SK-N-MC (cell line): ENCODE measurements at regions not wholly inside any gene's neighbourhood (a gene's known extent, or its start where the extent isn't known, plus 50 kb on each side); places are given as distances from the start of the nearest gene placed in this dataset.

Experiments used
- EZH2 ChIP-seq: fragments of 200-600 bp; sonication (generic); IDR thresholded peaks from one replicate; pipeline ENCODE4 v1.6.1; 2017; ENCODE audit warnings: antibody characterized with exemption
- POLR2AphosphoS5 ChIP-seq: IDR thresholded peaks from 2 replicates; pipeline ENCODE4 v1.6.1; 2012; ENCODE audit warnings: mild to moderate bottlenecking, low read depth, low read length, borderline replicate concordance

- TF ChIP-seq EZH2, result no peak
- TF ChIP-seq POLR2AphosphoS5, result no peak
Measured at GRCh38 chr2:6343076-6343475, 522.6 kb downstream of the CMPK2 start.
